Loucy (cell line): ENCODE measurements at regions not wholly inside any gene's neighbourhood (a gene's known extent, or its start where the extent isn't known, plus 50 kb on each side); places are given as distances from the start of the nearest gene placed in this dataset.

Source experiments
- H2AFZ ChIP-seq: fragments of 200-600 bp; sonication (generic); 2 replicates; pipeline ENCODE4 v1.6.0; 2016; ENCODE audit warnings: antibody characterized with exemption, mild to moderate bottlenecking, low read length, moderate library complexity
- H3F3A ChIP-seq: fragments of 200-600 bp; 2 replicates; pipeline ENCODE4 v1.6.0; 2016; ENCODE audit warnings: antibody characterized with exemption, low read depth, mild to moderate bottlenecking
- H3K27me3 ChIP-seq: fragments of 200-600 bp; sonication (generic); 2 replicates; pipeline ENCODE4 v1.6.1; 2014; ENCODE audit warnings: low read length, mild to moderate bottlenecking; ENCODE audit not compliant: insufficient read depth, poor library complexity, severe bottlenecking
- H3K36me3 ChIP-seq: fragments of 200-600 bp; sonication (generic); 2 replicates; pipeline ENCODE4 v1.6.1; 2016; ENCODE audit warnings: low read length; ENCODE audit not compliant: insufficient read depth
- H3K4me1 ChIP-seq: fragments of 200-600 bp; sonication (generic); 2 replicates; pipeline ENCODE4 v1.5.1; 2014; ENCODE audit warnings: low read length, mild to moderate bottlenecking; ENCODE audit not compliant: insufficient read depth, poor library complexity, severe bottlenecking
- H3K4me2 ChIP-seq: fragments of 200-600 bp; sonication (generic); 2 replicates; pipeline ENCODE4 v1.6.0; 2014; ENCODE audit warnings: antibody characterized with exemption, low read length, low read depth, mild to moderate bottlenecking; ENCODE audit not compliant: poor library complexity, severe bottlenecking
- H3K4me3 ChIP-seq: fragments of 200-600 bp; sonication (generic); 2 replicates; pipeline ENCODE4 v1.5.1; 2014; ENCODE audit warnings: low read length, mild to moderate bottlenecking, mixed read lengths; ENCODE audit not compliant: poor library complexity, severe bottlenecking
- H3K79me2 ChIP-seq: fragments of 200-600 bp; sonication (generic); 2 replicates; pipeline ENCODE4 v1.6.1; 2014; ENCODE audit warnings: low read length; ENCODE audit not compliant: insufficient read depth
- H3K9ac ChIP-seq: fragments of 200-600 bp; sonication (generic); 2 replicates; pipeline ENCODE4 v1.6.0; 2014; ENCODE audit warnings: mild to moderate bottlenecking, low read depth, low read length, moderate library complexity; ENCODE audit not compliant: poor library complexity, severe bottlenecking
- H3K9me2 ChIP-seq: fragments of 200-600 bp; sonication (generic); replicated peaks from 2 replicates; pipeline ENCODE4 v1.6.1; 2016; ENCODE audit warnings: low read depth, low read length, mixed read lengths
- H3K9me3 ChIP-seq: fragments of 200-600 bp; sonication (generic); 2 replicates; pipeline ENCODE4 v1.6.1; 2014; ENCODE audit warnings: mild to moderate bottlenecking, antibody characterized with exemption, low read length, low read depth; ENCODE audit not compliant: insufficient read depth
- H4K20me1 ChIP-seq: fragments of 200-600 bp; sonication (generic); 2 replicates; pipeline ENCODE4 v1.6.0; 2014; ENCODE audit warnings: antibody characterized with exemption, low read length, mild to moderate bottlenecking; ENCODE audit not compliant: insufficient read depth, poor library complexity, severe bottlenecking
- CTCF ChIP-seq: fragments of 200-600 bp; sonication (generic); conservative IDR thresholded peaks from 2 replicates; pipeline ENCODE4 v1.5.1; 2014; ENCODE audit warnings: mild to moderate bottlenecking, antibody characterized with exemption, low read length
- EZH2phosphoT487 ChIP-seq: fragments of 200-600 bp; IDR thresholded peaks from 2 replicates; pipeline ENCODE4 v1.6.1; 2018; ENCODE audit warnings: antibody characterized with exemption, mild to moderate bottlenecking, moderate library complexity, borderline replicate concordance

- Histone ChIP-seq H3K4me3 (no peak overlapping the region), H3K36me3 (no peaks in the 10 kb centered on the region), H3F3A (no peaks in the 10 kb centered on the region), H3K79me2 (no peaks in the 10 kb centered on the region), H3K9me3 (no peaks in the 10 kb centered on the region), H2AFZ (no peak overlapping the region), H3K27me3 (no peaks in the 10 kb centered on the region), H3K9me2 (no peaks in the 10 kb centered on the region), H3K4me1 (no peaks in the 10 kb centered on the region), H4K20me1 (no peaks in the 10 kb centered on the region), H3K4me2 (no peak overlapping the region), H3K9ac (no peak overlapping the region)
- no peak for TF ChIP-seq EZH2phosphoT487
- TF ChIP-seq CTCF: no peak
Measured at GRCh38 chr6:155980014-155980767, 524.6 kb upstream of the NOX3 start.

- TF ChIP-seq EZH2phosphoT487: no peak
- no peak for TF ChIP-seq CTCF
- H3K36me3 ChIP-seq: no peaks in the 10 kb centered on the region
- H3F3A ChIP-seq: no peaks in the 10 kb centered on the region
- no peak overlapping the region for H2AFZ ChIP-seq
- H3K27me3 ChIP-seq: no peaks in the 10 kb centered on the region
- H3K9ac ChIP-seq: no peak overlapping the region
- no peak overlapping the region for H3K4me3 ChIP-seq
- no peak overlapping the region for H3K4me2 ChIP-seq
- no peaks in the 10 kb centered on the region for H3K9me3 ChIP-seq
- no peaks in the 10 kb centered on the region for H3K4me1 ChIP-seq
- no peaks in the 10 kb centered on the region for H3K79me2 ChIP-seq
- H3K9me2 ChIP-seq: no peaks in the 10 kb centered on the region
- H4K20me1 ChIP-seq: no peaks in the 10 kb centered on the region
Measured at GRCh38 chr6:155975506-155975905, 519.9 kb upstream of the NOX3 start.

- H3K4me3 ChIP-seq: no peak overlapping the region
- no peaks in the 10 kb centered on the region for H3K79me2 ChIP-seq
- H2AFZ ChIP-seq: no peak overlapping the region
- no peaks in the 10 kb centered on the region for H3K9me3 ChIP-seq
- H3K9me2 ChIP-seq: no peaks in the 10 kb centered on the region
- H4K20me1 ChIP-seq: no peaks in the 10 kb centered on the region
- no peaks in the 10 kb centered on the region for H3F3A ChIP-seq
- no peaks in the 10 kb centered on the region for H3K27me3 ChIP-seq
- H3K4me1 ChIP-seq: no peaks in the 10 kb centered on the region
- no peak overlapping the region for H3K4me2 ChIP-seq
- TF ChIP-seq EZH2phosphoT487 (no peak), CTCF (no peak)
- no peak overlapping the region for H3K9ac ChIP-seq
- no peaks in the 10 kb centered on the region for H3K36me3 ChIP-seq
Measured at GRCh38 chr6:155974811-155975323, 519.2 kb upstream of the NOX3 start.
